Pancreas (tissue), 10 donors: ENCODE measurements at regions not wholly inside any gene's neighbourhood (a gene's known extent, or its start where the extent isn't known, plus 50 kb on each side); places are given as distances from the start of the nearest gene placed in this dataset.

Source experiments
- ATAC-seq, 4 donors: fragments of 200-7000 bp; cut with Tn5 transposase; one replicate each; pipeline versions ENCODE4 v1.8.0 to v1.9.1; 2020; ENCODE audit warnings: mild to moderate bottlenecking in 4 of 4, moderate library complexity in 4 of 4
- DNase-seq, 6 donors: peaks; one replicate each; pipeline ENCODE4 v3.0.0-alpha.2; 2020
- FAIRE-seq: peaks from 2 replicates; lab custom pipeline; 2012; peaks lifted over from hg19 to GRCh38; lab: Jason Lieb, UNC
- H3K27ac ChIP-seq, 4 donors: fragments of 200-600 bp; sonication (generic); 1 replicate in 3 of 4; 2 replicates in 1 of 4; pipeline versions ENCODE4 v1.5.0 to v1.8.0; 2020
- H3K27me3 ChIP-seq, 4 donors: fragments of 200-600 bp; one replicate each; pipeline ENCODE4 v1.8.0; 2021
- H3K36me3 ChIP-seq, 3 donors: fragments of 200-600 bp; sonication (generic) in 1 of 3; one replicate each; pipeline versions ENCODE4 v1.5.0 to v1.8.0; 2020 to 2021
- H3K4me1 ChIP-seq, 3 donors: fragments of 200-600 bp; one replicate each; pipeline ENCODE4 v1.8.0; 2021
- H3K4me3 ChIP-seq, 4 donors: fragments of 200-600 bp; sonication (generic) in 2 of 4; one replicate each; pipeline versions ENCODE4 v1.5.0 to v1.8.0; 2020 to 2021
- H3K9me3 ChIP-seq, 4 donors: fragments of 200-600 bp; one replicate each; pipeline ENCODE4 v1.8.0; 2021
- WGBS, 2 donors: extraction: QIAGEN DNeasy Blood & Tissue Kit; methylation state at CpG; one replicate each; pipeline ENCODE4 v1.1.7; 2013; 5-methylcytosine and 5-hydroxymethylcytosine counted together
- intact Hi-C, 3 donors: fragments of 100-400 bp; cut with DNase I; formaldehyde crosslinking; loops; one replicate each; pipeline versions ENCODE4 v1.11.1 to v1.14.2; 2022
- TF ChIP-seq, protein P1 (sequence below), 4 donors: fragments of 200-600 bp; sonication (generic) in 3 of 4; IDR thresholded peaks; one replicate each; pipeline versions ENCODE4 v1.5.0 to v1.8.0; 2021; ENCODE audit warnings: antibody characterized with exemption in 4 of 4
- donor health status: healthy with polysubstance abuse.
- donor health status: DM: no; HTN: no; CAD: no; lungs with moderate emphysema.
- donor health status: DM: no; HTN: no; CAD: no.
- donor health status: control.
- donor health status: control.
- donor health status: Bipolar disorder and iron deficiency.
- donor health status: DM: yes; HTN: yes; CAD: no.
- donor health status: DM: no; HTN: no; CAD: no.
- donor health status: DM: no; HTN: no; CAD: no.
- donor health status: DM: yes; HTN: yes; CAD: no.

DNA sequence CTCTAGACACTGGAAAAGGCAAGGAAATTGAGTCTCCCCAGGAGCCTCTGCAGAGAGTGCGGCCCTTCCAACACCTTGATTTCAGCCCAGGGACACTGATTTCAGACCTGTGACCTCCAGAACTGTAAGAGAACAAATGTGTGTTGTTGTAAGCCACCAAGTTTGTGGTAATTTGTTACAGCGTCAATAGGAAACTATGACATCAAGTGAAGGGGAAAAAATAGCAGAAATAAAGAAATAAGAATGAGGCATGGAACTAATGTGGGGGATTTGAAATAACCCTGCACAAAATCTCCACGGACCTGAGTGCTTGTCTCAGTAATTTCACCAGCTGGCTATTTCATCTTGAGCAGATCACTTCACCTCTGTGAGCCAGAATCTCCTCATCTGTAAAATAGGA is 227.8 kb upstream of the JUN start:
- Histone ChIP-seq H3K4me3 (no peak overlapping the region), H3K27ac (no peak overlapping the region), H3K4me1 (peaks cover 10 to 20% (median 19%) of the 10 kb centered on the region in 3 donors), H3K9me3 (no peaks in the 10 kb centered on the region), H3K36me3 (no peaks in the 10 kb centered on the region), H3K27me3 (no peaks in the 10 kb centered on the region)
- DNase-seq (no peak), FAIRE-seq (no peak), ATAC-seq (no peak)
- TF ChIP-seq, protein P1, sequence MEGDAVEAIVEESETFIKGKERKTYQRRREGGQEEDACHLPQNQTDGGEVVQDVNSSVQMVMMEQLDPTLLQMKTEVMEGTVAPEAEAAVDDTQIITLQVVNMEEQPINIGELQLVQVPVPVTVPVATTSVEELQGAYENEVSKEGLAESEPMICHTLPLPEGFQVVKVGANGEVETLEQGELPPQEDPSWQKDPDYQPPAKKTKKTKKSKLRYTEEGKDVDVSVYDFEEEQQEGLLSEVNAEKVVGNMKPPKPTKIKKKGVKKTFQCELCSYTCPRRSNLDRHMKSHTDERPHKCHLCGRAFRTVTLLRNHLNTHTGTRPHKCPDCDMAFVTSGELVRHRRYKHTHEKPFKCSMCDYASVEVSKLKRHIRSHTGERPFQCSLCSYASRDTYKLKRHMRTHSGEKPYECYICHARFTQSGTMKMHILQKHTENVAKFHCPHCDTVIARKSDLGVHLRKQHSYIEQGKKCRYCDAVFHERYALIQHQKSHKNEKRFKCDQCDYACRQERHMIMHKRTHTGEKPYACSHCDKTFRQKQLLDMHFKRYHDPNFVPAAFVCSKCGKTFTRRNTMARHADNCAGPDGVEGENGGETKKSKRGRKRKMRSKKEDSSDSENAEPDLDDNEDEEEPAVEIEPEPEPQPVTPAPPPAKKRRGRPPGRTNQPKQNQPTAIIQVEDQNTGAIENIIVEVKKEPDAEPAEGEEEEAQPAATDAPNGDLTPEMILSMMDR (IDR thresholded peaks at IDR 0.05) = no peak
- 94 to 96% methylated on average over 3 of the region's 3 CpGs for WGBS, 2 donors
- intact Hi-C loops = no loop called here

DNA sequence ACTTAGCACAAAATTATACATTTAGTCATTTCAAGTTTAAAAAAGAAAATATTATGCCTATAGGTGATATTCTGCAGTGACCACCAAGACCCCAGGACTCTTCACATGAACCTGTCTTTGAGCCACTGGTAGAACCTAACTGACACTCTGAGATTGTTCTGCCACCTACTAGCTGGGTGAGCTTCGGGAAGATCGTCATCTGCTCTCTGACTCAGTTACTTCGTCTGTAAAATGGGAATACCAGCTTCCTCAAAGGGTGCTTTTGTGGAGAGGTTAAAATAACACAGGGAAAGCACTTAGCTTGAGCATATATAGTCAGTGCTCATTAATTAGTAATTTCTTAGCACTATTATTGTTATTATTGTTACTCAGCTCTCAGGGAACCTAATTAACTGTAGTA is 228.5 kb upstream of the JUN start:
- ATAC-seq (no peak), FAIRE-seq (no peak)

DNA sequence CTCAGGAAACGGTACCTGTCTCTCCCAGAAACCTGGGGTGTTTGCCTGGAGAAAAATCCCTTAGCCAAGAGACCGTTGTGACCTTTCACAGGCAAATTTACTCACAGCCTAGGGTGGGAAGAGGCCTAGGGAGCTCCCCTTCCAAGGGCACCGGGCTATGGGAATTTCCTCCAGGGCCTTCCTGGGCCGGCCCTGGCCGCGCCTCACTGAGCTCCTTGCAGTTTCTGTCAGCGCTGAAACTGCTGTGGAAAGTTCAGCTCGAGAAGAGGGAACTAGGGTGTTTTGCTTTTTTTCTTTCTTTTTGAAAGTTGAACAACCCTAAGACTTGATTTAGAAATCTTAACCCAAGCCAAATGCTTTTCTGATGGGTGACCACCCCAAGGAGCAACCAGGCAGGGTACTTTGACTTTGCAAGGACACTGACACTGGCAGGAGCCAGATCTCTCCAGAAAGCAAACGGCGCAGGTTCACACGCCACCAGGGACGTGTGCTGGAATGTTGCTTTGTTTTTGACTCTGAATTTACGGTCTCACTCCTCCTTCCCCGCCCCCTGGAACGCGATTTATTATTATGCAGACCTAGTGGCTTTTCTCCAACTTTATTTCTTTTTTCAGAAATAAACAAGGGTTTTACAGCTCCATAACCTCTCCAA is 229.6 kb upstream of the JUN start:
- ATAC-seq (peak; percentile 75 to 89 (median 88)), FAIRE-seq (no peak), DNase-seq (peak in 5 of 6 donors; percentile 33 to 70 (median 43))
- 6 to 10% methylated on average over 16 of the region's 16 CpGs for WGBS, 2 donors
- peak overlapping the region; percentile 59 to 94 (median 72) for H3K27ac ChIP-seq
- no peaks in the 10 kb centered on the region for H3K27me3 ChIP-seq
- peaks cover 10 to 20% (median 19%) of the 10 kb centered on the region in 3 donors for H3K4me1 ChIP-seq
- peak overlapping the region in 1 of 4 donors; percentile 2 for H3K4me3 ChIP-seq
- H3K9me3 ChIP-seq = no peaks in the 10 kb centered on the region
- TF ChIP-seq, protein P1 (IDR thresholded peaks at IDR 0.05) = no peak
- no peaks in the 10 kb centered on the region for H3K36me3 ChIP-seq
- intact Hi-C loops = no loop called here

More for the DNA sequence above, 228.5 kb upstream of the JUN start:
- Histone ChIP-seq H3K27ac (peak overlapping the region in 2 of 4 donors; percentile 82 to 94), H3K4me3 (no peak overlapping the region), H3K27me3 (no peaks in the 10 kb centered on the region), H3K36me3 (no peaks in the 10 kb centered on the region), H3K4me1 (peaks cover 10 to 20% (median 19%) of the 10 kb centered on the region in 3 donors), H3K9me3 (no peaks in the 10 kb centered on the region)
- intact Hi-C loops = no loop called here
- WGBS, 2 donors = 86 to 88% methylated on average over 3 of the region's 3 CpGs
- TF ChIP-seq, protein P1 (IDR thresholded peaks at IDR 0.05) = no peak
- DNase-seq = no peak

DNA sequence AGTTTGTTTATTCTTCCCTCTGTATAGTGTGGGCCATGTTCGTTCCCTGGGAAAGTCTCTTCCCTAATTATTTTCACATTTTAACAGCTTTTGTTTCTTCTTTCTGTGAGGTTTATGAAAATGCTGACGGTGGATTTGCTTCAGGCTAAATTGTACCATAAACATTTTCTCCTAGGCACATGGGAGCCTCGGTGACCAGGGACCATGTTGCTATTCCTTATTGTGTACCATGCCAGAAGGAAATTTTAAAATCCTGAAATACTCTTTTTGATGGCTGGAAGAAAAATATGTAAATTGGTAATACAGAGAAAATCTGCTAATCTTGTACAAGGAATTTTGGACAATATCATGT is 230.1 kb upstream of the JUN start:
- WGBS, 2 donors = 31 to 34% methylated on average over 3 of the region's 3 CpGs
- TF ChIP-seq, protein P1 (IDR thresholded peaks at IDR 0.05) = no peak
- intact Hi-C loops = no loop called here
- Histone ChIP-seq H3K27ac (peak overlapping the region; percentile 59 to 94 (median 72)), H3K4me1 (peaks cover 10 to 20% (median 19%) of the 10 kb centered on the region in 3 donors), H3K4me3 (peak overlapping the region in 1 of 4 donors; percentile 2), H3K36me3 (no peaks in the 10 kb centered on the region), H3K9me3 (no peaks in the 10 kb centered on the region), H3K27me3 (no peaks in the 10 kb centered on the region)
- no peak for DNase-seq
- ATAC-seq = peak in 2 of 4 donors; percentile 8 to 9
- FAIRE-seq = no peak

DNA sequence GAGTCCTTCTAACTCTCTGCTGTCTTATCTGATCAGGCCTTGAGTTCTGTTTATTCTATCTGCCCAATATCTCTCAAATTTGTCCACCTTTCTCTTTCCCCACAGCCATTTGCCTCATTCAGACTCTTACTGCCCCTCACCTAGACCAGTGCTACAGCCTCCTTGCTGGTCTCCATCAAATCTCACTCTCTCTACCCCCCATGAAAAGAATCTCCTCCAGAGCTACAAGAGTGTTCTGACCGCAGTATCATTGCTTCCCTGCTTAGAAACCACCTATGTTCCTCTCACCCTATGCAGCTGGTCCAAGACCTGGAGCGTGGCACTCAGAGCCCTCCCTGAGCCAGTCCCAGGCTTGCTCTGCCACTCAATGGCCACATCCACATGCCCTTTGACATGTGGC is 231.0 kb upstream of the JUN start:
- intact Hi-C loops = no loop called here
- H3K4me1 ChIP-seq = peaks cover 10 to 22% (median 20%) of the 10 kb centered on the region in 3 donors
- DNase-seq (no peak), FAIRE-seq (no peak), ATAC-seq (no peak)
- no peaks in the 10 kb centered on the region for H3K9me3 ChIP-seq
- TF ChIP-seq, protein P1 (IDR thresholded peaks at IDR 0.05) = no peak
- WGBS, 2 donors = 98 to 100% methylated on average over 2 of the region's 2 CpGs
- H3K27ac ChIP-seq = no peak overlapping the region
- no peaks in the 10 kb centered on the region for H3K36me3 ChIP-seq
- no peaks in the 10 kb centered on the region for H3K27me3 ChIP-seq
- no peak overlapping the region for H3K4me3 ChIP-seq
